ENCODE measurements at regions not wholly inside any gene's neighbourhood (a gene's known extent, or its start where the extent isn't known, plus 50 kb on each side); places are given as distances from the start of the nearest gene placed in this dataset.

DNA sequence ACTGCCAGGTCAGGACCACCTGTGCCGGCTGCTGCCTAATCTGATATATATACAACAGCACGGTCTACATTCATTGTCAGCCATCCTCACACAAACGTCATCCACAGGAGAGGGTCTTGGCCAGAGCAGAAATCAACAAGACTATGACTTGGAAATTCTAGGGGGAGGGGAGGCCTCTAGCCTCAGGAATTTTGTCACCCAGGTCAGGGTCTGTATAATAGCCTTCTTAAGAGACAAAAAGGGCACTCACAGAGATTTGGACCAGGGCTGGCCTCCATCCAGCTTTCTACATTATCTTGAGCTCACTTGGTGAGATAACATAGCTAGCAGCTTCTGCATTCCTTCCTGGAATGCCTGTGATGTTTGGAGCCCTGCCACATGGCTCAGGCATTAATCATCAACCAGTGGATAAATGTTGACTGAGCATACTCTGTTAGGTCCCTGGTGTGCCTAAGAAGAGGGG, 50.4 kb upstream of the CTIF start:
- no peak overlapping the region for H3K4me3 ChIP-seq (replicated peaks; ENCODE audit: low read depth, low read length)
- TF ChIP-seq, protein P1, sequence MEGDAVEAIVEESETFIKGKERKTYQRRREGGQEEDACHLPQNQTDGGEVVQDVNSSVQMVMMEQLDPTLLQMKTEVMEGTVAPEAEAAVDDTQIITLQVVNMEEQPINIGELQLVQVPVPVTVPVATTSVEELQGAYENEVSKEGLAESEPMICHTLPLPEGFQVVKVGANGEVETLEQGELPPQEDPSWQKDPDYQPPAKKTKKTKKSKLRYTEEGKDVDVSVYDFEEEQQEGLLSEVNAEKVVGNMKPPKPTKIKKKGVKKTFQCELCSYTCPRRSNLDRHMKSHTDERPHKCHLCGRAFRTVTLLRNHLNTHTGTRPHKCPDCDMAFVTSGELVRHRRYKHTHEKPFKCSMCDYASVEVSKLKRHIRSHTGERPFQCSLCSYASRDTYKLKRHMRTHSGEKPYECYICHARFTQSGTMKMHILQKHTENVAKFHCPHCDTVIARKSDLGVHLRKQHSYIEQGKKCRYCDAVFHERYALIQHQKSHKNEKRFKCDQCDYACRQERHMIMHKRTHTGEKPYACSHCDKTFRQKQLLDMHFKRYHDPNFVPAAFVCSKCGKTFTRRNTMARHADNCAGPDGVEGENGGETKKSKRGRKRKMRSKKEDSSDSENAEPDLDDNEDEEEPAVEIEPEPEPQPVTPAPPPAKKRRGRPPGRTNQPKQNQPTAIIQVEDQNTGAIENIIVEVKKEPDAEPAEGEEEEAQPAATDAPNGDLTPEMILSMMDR (IDR thresholded peaks at IDR 0.05; ENCODE audit: insufficient read depth, low read length, poor library complexity, severe bottlenecking) = no peak
- no peaks in the 10 kb centered on the region; the same call in 1 of the 2 replicates for H3K27me3 ChIP-seq (replicated peaks; ENCODE audit: control insufficient read depth, insufficient read depth, low read length)
- DNase-seq (ENCODE audit: extremely low read depth, insufficient read length) = no peak
- no peaks in the 10 kb centered on the region for H3K36me3 ChIP-seq (ENCODE audit: control insufficient read depth, insufficient read depth, low read length)

DNA sequence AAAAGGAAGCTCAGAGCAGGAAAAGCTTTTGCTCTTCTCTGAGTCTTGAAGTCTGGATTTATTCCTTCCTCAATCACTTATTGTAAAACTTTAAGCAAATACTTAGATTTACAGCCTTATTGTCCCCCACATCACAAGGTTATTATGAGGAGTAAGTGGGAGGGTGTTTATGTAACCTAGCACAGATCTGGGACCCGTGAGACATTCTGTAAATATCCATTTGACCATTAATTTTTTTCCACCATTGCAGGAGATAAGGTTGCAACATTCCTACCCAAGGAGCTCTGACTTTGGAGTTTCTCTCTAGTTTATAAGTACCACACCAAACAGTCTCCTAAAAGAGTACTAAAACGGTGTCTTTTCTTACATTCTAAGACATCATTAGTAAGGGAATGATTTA, 52.1 kb upstream of the CTIF start:
- TF ChIP-seq, protein P1 (IDR thresholded peaks at IDR 0.05; ENCODE audit: insufficient read depth, low read length, poor library complexity, severe bottlenecking) = no peak
- Histone ChIP-seq H3K4me3 (replicated peaks; ENCODE audit: low read depth, low read length) (no peak overlapping the region), H3K36me3 (ENCODE audit: control insufficient read depth, insufficient read depth, low read length) (no peaks in the 10 kb centered on the region), H3K27me3 (replicated peaks; ENCODE audit: control insufficient read depth, insufficient read depth, low read length) (no peaks in the 10 kb centered on the region; the same call in 1 of the 2 replicates)
- DNase-seq (ENCODE audit: extremely low read depth, insufficient read length) = no peak

DNA sequence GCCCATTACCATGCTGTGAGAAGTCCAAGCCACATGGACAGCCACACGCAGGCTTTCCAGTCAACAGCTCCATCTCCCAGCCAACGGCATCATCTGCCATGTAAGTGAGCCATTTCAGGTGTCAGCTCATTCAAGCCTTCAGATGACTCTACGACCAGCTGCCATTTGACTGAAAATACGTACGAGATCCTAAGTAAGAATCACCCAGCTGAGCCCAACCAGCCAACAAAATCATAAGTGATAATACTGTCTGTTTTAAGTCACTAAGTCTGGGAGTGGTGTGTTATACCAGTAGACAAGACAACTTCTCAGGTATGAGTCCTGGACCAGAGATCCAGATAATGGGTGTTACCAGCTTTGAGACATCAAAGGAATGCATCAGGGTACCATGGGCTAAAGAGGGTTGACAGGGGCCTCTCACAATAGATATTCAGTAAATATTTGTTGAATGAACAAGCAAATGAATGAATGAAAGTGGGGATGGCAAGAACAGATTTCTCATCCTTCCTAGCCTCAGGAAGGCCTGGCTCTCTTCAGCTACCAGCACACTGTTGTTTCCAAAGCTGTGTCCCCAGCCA, 52.9 kb upstream of the CTIF start:
- TF ChIP-seq, protein P1 (IDR thresholded peaks at IDR 0.05; ENCODE audit: insufficient read depth, low read length, poor library complexity, severe bottlenecking) = no peak
- H3K4me3 ChIP-seq (replicated peaks; ENCODE audit: low read depth, low read length) = no peak overlapping the region
- H3K36me3 ChIP-seq (ENCODE audit: control insufficient read depth, insufficient read depth, low read length) = no peaks in the 10 kb centered on the region
- DNase-seq (ENCODE audit: extremely low read depth, insufficient read length) = no peak
- H3K27me3 ChIP-seq (replicated peaks; ENCODE audit: control insufficient read depth, insufficient read depth, low read length) = no peaks in the 10 kb centered on the region; the same call in 1 of the 2 replicates

DNA sequence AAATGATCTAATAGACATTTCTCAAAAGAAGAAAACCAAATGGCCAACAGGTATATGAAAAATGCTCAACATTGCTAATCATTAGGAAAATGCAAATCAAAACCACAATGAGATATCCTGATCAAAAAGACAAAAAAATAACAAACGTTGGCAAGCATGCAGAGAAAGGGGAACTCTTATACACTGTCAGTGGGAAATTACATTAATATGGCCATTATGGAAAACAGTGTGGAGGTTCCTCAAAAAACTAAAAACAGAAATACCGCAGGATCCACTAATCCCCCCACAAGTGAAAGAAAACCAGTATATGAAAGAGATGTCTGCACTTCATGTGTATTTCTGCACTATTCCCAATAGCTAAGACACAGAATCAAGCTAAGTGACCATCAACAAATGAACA, 57.7 kb upstream of the CTIF start:
- no peak overlapping the region for H3K4me3 ChIP-seq (replicated peaks; ENCODE audit: low read depth, low read length)
- no peak for DNase-seq (ENCODE audit: extremely low read depth, insufficient read length)
- no peaks in the 10 kb centered on the region; the same call in 1 of the 2 replicates for H3K27me3 ChIP-seq (replicated peaks; ENCODE audit: control insufficient read depth, insufficient read depth, low read length)
- no peaks in the 10 kb centered on the region for H3K36me3 ChIP-seq (ENCODE audit: control insufficient read depth, insufficient read depth, low read length)
- TF ChIP-seq, protein P1 (IDR thresholded peaks at IDR 0.05; ENCODE audit: insufficient read depth, low read length, poor library complexity, severe bottlenecking) = no peak

DNA sequence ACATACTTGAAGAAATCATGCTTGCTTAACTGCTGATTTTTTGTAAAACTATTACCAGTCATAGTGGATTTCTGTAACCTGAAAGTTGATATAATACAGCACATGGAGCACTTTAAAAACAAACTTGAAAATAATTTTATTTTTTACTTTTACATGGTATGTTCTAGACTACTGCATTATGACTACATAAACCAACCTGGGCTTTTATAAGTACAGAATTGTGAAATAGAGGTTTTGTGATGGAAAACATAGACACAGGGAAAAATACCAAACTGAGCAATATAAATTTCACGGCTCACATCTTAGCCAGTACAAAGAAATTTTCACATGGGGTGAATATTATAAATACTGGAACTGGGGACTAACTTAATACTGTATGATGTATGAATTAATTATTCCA, 59.3 kb upstream of the CTIF start:
- DNase-seq (ENCODE audit: extremely low read depth, insufficient read length) = no peak
- Histone ChIP-seq H3K4me3 (replicated peaks; ENCODE audit: low read depth, low read length) (no peak overlapping the region), H3K36me3 (ENCODE audit: control insufficient read depth, insufficient read depth, low read length) (no peaks in the 10 kb centered on the region), H3K27me3 (replicated peaks; ENCODE audit: control insufficient read depth, insufficient read depth, low read length) (no peaks in the 10 kb centered on the region)
- TF ChIP-seq, protein P1 (IDR thresholded peaks at IDR 0.05; ENCODE audit: insufficient read depth, low read length, poor library complexity, severe bottlenecking) = no peak

DNA sequence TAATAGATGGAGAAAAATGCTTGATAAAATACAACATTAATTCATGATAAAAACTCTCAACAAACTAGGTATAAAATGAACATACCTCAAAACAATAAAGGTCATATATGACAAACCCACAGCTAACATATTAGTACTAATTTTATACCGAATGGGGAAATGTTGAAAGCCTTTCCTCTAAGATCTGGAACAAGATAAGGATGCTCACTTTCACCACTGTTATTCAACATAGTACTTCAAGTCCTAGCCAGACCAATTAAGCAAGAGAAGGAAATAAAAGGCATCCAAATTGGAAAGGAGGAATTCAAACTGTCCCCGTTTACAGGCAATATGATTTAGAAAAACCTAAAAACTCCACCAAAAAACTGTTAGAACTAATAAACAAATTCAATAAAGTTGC, 61.5 kb upstream of the CTIF start:
- H3K36me3 ChIP-seq (ENCODE audit: control insufficient read depth, insufficient read depth, low read length) = no peaks in the 10 kb centered on the region
- no peak overlapping the region for H3K4me3 ChIP-seq (replicated peaks; ENCODE audit: low read depth, low read length)
- no peak for DNase-seq (ENCODE audit: extremely low read depth, insufficient read length)
- H3K27me3 ChIP-seq (replicated peaks; ENCODE audit: control insufficient read depth, insufficient read depth, low read length) = no peaks in the 10 kb centered on the region
- TF ChIP-seq, protein P1 (IDR thresholded peaks at IDR 0.05; ENCODE audit: insufficient read depth, low read length, poor library complexity, severe bottlenecking) = no peak

Data from GM06990 (cell line).